Gastrocnemius medialis (tissue), 4 donors: ENCODE measurements at regions not wholly inside any gene's neighbourhood (a gene's known extent, or its start where the extent isn't known, plus 50 kb on each side); places are given as distances from the start of the nearest gene placed in this dataset.
A peak's percentile ranks its signal among the peaks of the same experiment; 100 is the strongest.

Experiments
- ATAC-seq, 2 donors: fragments of 150-250 bp; one replicate each; pipeline ENCODE4 v1.9.1; 2016
- DNase-seq, 2 donors: peaks; one replicate each; pipeline ENCODE4 v3.0.0-alpha.2; 2019
- H3K27ac ChIP-seq, 4 donors: fragments of 200-600 bp; sonication (generic); 1 replicate in 1 of 4; 2 replicates in 3 of 4; pipeline ENCODE4 v1.5.1; 2016 to 2018; ENCODE audit warnings: mild to moderate bottlenecking in 2 of 4, moderate library complexity in 1 of 4
- H3K27me3 ChIP-seq, 3 donors: fragments of 200-600 bp; sonication (generic) in 2 of 3; 1 replicate in 1 of 3; 2 replicates in 2 of 3; pipeline versions ENCODE4 v1.5.1 to v1.6.0; 2016 to 2019; ENCODE audit warnings: mild to moderate bottlenecking in 1 of 3, moderate library complexity in 1 of 3
- H3K36me3 ChIP-seq, 2 donors: fragments of 200-600 bp; sonication (generic) in 1 of 2; one replicate each; pipeline ENCODE4 v1.5.1; 2017 to 2018
- H3K4me1 ChIP-seq, 2 donors: fragments of 200-600 bp; sonication (generic) in 1 of 2; one replicate each; pipeline ENCODE4 v1.5.1; 2016 to 2017; ENCODE audit warnings: mild to moderate bottlenecking in 2 of 2
- H3K4me3 ChIP-seq, 4 donors: fragments of 200-600 bp; sonication (generic) in 3 of 4; 1 replicate in 1 of 4; 2 replicates in 3 of 4; pipeline ENCODE4 v1.5.1; 2016 to 2019; ENCODE audit warnings: mild to moderate bottlenecking in 2 of 4
- H3K9me3 ChIP-seq, 3 donors: fragments of 200-600 bp; sonication (generic) in 2 of 3; 1 replicate in 1 of 3; 2 replicates in 2 of 3; pipeline ENCODE4 v1.5.1; 2016 to 2019
- CTCF ChIP-seq, 5 experiments: fragments of 450-650 bp in 3 of 5; fragments of 200-600 bp in 2 of 5; sonication (generic) in 2 of 5; IDR thresholded peaks in 4 of 5; conservative IDR thresholded peaks in 1 of 5; 1 replicate in 4 of 5; 2 replicates in 1 of 5; pipeline ENCODE4 v1.5.1; 2016 to 2019; ENCODE audit warnings: antibody characterized with exemption in 5 of 5, mild to moderate bottlenecking in 3 of 5, moderate library complexity in 3 of 5
- POLR2A ChIP-seq, 2 donors: fragments of 450-650 bp; IDR thresholded peaks; one replicate each; pipeline ENCODE4 v1.6.1; 2017; ENCODE audit warnings: antibody characterized with exemption in 2 of 2, mild to moderate bottlenecking in 2 of 2, moderate library complexity in 2 of 2
- in situ Hi-C, 4 donors: fragments of 200-750 bp; cut with MboI; loops; one replicate each; pipeline versions ENCODE4 v1.15.0 to v1.8.0; 2017; ENCODE audit warnings: low sequenced_read_pairs in 4 of 4
- intact Hi-C: fragments of 100-400 bp; cut with DNase I; formaldehyde crosslinking; loops from one replicate; pipeline ENCODE4 v1.15.1; 2023; ENCODE audit warnings: low total_unique reads

- Histone ChIP-seq H3K27ac (peak overlapping the region in 3 of 4 donors; percentile 80 to 89 (median 89)), H3K4me1 (peaks cover 50 to 53% of the 10 kb centered on the region in 2 donors), H3K4me3 (no peak overlapping the region), H3K36me3 (no peaks in the 10 kb centered on the region), H3K9me3 (no peaks in the 10 kb centered on the region), H3K27me3 (no peaks in the 10 kb centered on the region)
- ATAC-seq (no peak), DNase-seq (no peak)
- TF ChIP-seq CTCF (IDR thresholded peaks at IDR 0.05 in 4 of 5, conservative IDR thresholded peaks at IDR 0.05 in 1 of 5): no peak
- no peak for TF ChIP-seq POLR2A (IDR thresholded peaks at IDR 0.05)
- in situ Hi-C loops: no loop called here
- intact Hi-C loops: loop anchor here (10.0 kb wide), 1 partner anchor 637 kb away; no protein-coding TSS in a partner anchor
Measured at GRCh38 chr3:126262227-126262626, 81.8 kb upstream of the ALDH1L1 start.

GRCh38 chr3:126261037-126261436 is 80.7 kb upstream of the ALDH1L1 start:
- Histone ChIP-seq H3K4me3 (no peak overlapping the region), H3K4me1 (peaks cover 38 to 44% of the 10 kb centered on the region in 2 donors), H3K9me3 (no peaks in the 10 kb centered on the region), H3K27me3 (no peaks in the 10 kb centered on the region), H3K36me3 (no peaks in the 10 kb centered on the region), H3K27ac (peak overlapping the region; percentile 80 to 92 (median 89))
- intact Hi-C loops (loop anchor here (2.0 to 10.0 kb wide), 2 partner anchors 34 to 636 kb away; no protein-coding TSS in a partner anchor), in situ Hi-C loops (no loop called here)
- no peak for TF ChIP-seq POLR2A (IDR thresholded peaks at IDR 0.05)
- no peak for TF ChIP-seq CTCF (IDR thresholded peaks at IDR 0.05 in 4 of 5, conservative IDR thresholded peaks at IDR 0.05 in 1 of 5)
- DNase-seq: peak; percentile 47 to 80
- ATAC-seq: peak; percentile 22 to 47

- Histone ChIP-seq H3K27ac (peak overlapping the region; percentile 80 to 92 (median 89)), H3K27me3 (no peaks in the 10 kb centered on the region), H3K4me1 (peaks cover 25 to 30% of the 10 kb centered on the region in 2 donors), H3K36me3 (no peaks in the 10 kb centered on the region), H3K9me3 (no peaks in the 10 kb centered on the region), H3K4me3 (peak overlapping the region; percentile 26 to 44 (median 36))
- ATAC-seq (peak; percentile 94 to 95), DNase-seq (peak; percentile 88 to 93)
- in situ Hi-C loops: loop anchor here in 2 of 4 donors (10.0 kb wide), 1 partner anchor 215 kb away; the partner anchor contains the start of gene ZXDC (in 2 of the 2)
- intact Hi-C loops: loop anchor here (1.0 to 10.0 kb wide), 6 partner anchors 35 to 635 kb away; partner anchors contain the start of gene KLF15
- peak; percentile 51 to 63 for TF ChIP-seq POLR2A (IDR thresholded peaks at IDR 0.05)
- peak; percentile 81 to 97 (median 94) for TF ChIP-seq CTCF (IDR thresholded peaks at IDR 0.05 in 4 of 5, conservative IDR thresholded peaks at IDR 0.05 in 1 of 5)
Measured at GRCh38 chr3:126259411-126260391, 79.3 kb upstream of the ALDH1L1 start.

GRCh38 chr3:126258670-126259069 is 78.3 kb upstream of the ALDH1L1 start:
- TF ChIP-seq POLR2A (IDR thresholded peaks at IDR 0.05) (no peak), CTCF (IDR thresholded peaks at IDR 0.05 in 4 of 5, conservative IDR thresholded peaks at IDR 0.05 in 1 of 5) (no peak)
- no peak overlapping the region for H3K4me3 ChIP-seq
- in situ Hi-C loops (loop anchor here in 2 of 4 donors (10.0 kb wide), 1 partner anchor 216 kb away; the partner anchor contains the start of gene ZXDC (in 2 of the 2)), intact Hi-C loops (loop anchor here (1.0 kb wide), 2 partner anchors 95 to 131 kb away; no protein-coding TSS in a partner anchor)
- peak in 1 of 2 donors; percentile 68 for DNase-seq
- no peaks in the 10 kb centered on the region for H3K27me3 ChIP-seq
- H3K36me3 ChIP-seq: no peaks in the 10 kb centered on the region
- peak overlapping the region; percentile 80 to 92 (median 89) for H3K27ac ChIP-seq
- peak in 1 of 2 donors; percentile 11 for ATAC-seq
- no peaks in the 10 kb centered on the region for H3K9me3 ChIP-seq
- peaks cover 23 to 29% of the 10 kb centered on the region in 2 donors for H3K4me1 ChIP-seq
